Vagina (tissue), 2 donors: ENCODE measurements at regions not wholly inside any gene's neighbourhood (a gene's known extent, or its start where the extent isn't known, plus 50 kb on each side); places are given as distances from the start of the nearest gene placed in this dataset.

Source experiments
- DNase-seq, 2 donors: peaks; one replicate each; pipeline ENCODE4 v3.0.0-alpha.2; 2017; ENCODE audit errors: extremely low spot score in 2 of 2
- H3K27ac ChIP-seq: fragments of 200-600 bp; sonication (generic); one replicate; pipeline ENCODE4 v1.5.1; 2019
- H3K27me3 ChIP-seq: fragments of 200-600 bp; sonication (generic); one replicate; pipeline ENCODE4 v1.5.1; 2019
- H3K36me3 ChIP-seq, 2 donors: fragments of 200-600 bp; sonication (generic); one replicate each; pipeline ENCODE4 v1.5.1; 2017 to 2019
- H3K4me1 ChIP-seq: fragments of 200-600 bp; sonication (generic); one replicate; pipeline ENCODE4 v1.5.1; 2019
- H3K4me3 ChIP-seq, 2 donors: fragments of 200-600 bp; sonication (generic); 1 replicate in 1 of 2; 2 replicates in 1 of 2; pipeline ENCODE4 v1.5.1; 2016 to 2019
- H3K9me3 ChIP-seq: fragments of 200-600 bp; sonication (generic); one replicate; pipeline ENCODE4 v1.5.1; 2019
- CTCF ChIP-seq, 3 experiments: fragments of 450-650 bp in 2 of 3; fragments of 200-600 bp in 1 of 3; sonication (generic) in 1 of 3; IDR thresholded peaks; one replicate each; pipeline ENCODE4 v1.5.1; 2017 to 2019; ENCODE audit warnings: antibody characterized with exemption in 3 of 3, mild to moderate bottlenecking in 2 of 3, moderate library complexity in 2 of 3
- POLR2A ChIP-seq, 2 donors: fragments of 450-650 bp; IDR thresholded peaks; one replicate each; pipeline ENCODE4 v1.6.1; 2017; ENCODE audit warnings: antibody characterized with exemption in 2 of 2, mild to moderate bottlenecking in 2 of 2, moderate library complexity in 2 of 2
- POLR2AphosphoS5 ChIP-seq, 2 donors: sonication (generic); formaldehyde crosslinking; IDR thresholded peaks; one replicate each; pipeline ENCODE4 v1.9.0; 2017; ENCODE audit warnings: antibody characterized with exemption in 2 of 2, mild to moderate bottlenecking in 2 of 2, low read depth in 1 of 2; ENCODE audit not compliant: insufficient read depth in 1 of 2
- intact Hi-C: fragments of 100-400 bp; cut with DNase I; formaldehyde crosslinking; loops from one replicate; pipeline ENCODE4 v1.15.1; 2023

- no peak for DNase-seq
- no peaks in the 10 kb centered on the region for H3K36me3 ChIP-seq
- no peak for TF ChIP-seq POLR2A (IDR thresholded peaks at IDR 0.05)
- no peaks in the 10 kb centered on the region for H3K4me1 ChIP-seq
- no peaks in the 10 kb centered on the region for H3K9me3 ChIP-seq
- H3K27me3 ChIP-seq = no peaks in the 10 kb centered on the region
- H3K4me3 ChIP-seq = no peak overlapping the region
- H3K27ac ChIP-seq = no peak overlapping the region
- intact Hi-C loops = no loop called here
Measured at GRCh38 chr14:56463271-56463890, 116.2 kb upstream of the TMEM260 start.

- Histone ChIP-seq H3K36me3 (no peaks in the 10 kb centered on the region), H3K27ac (no peak overlapping the region), H3K9me3 (no peaks in the 10 kb centered on the region), H3K4me3 (no peak overlapping the region), H3K27me3 (no peaks in the 10 kb centered on the region), H3K4me1 (no peaks in the 10 kb centered on the region)
- TF ChIP-seq CTCF (IDR thresholded peaks at IDR 0.05) (no peak), POLR2AphosphoS5 (IDR thresholded peaks at IDR 0.05; ENCODE audit: insufficient read depth in 1 of 2, low read depth in 1 of 2) (no peak), POLR2A (IDR thresholded peaks at IDR 0.05) (no peak)
- no peak for DNase-seq
- intact Hi-C loops = loop anchor here (10.0 kb wide), 1 partner anchor 766 kb away; no protein-coding TSS in a partner anchor
Measured at GRCh38 chr14:56471056-56471455, 108.5 kb upstream of the TMEM260 start.

GRCh38 chr14:56474419-56475022, 105.1 kb upstream of the TMEM260 start:
- Histone ChIP-seq H3K9me3 (no peaks in the 10 kb centered on the region), H3K4me3 (no peak overlapping the region), H3K27me3 (no peaks in the 10 kb centered on the region), H3K27ac (no peak overlapping the region), H3K4me1 (no peaks in the 10 kb centered on the region), H3K36me3 (no peaks in the 10 kb centered on the region)
- intact Hi-C loops = loop anchor here (10.0 kb wide), 1 partner anchor 770 kb away; no protein-coding TSS in a partner anchor
- TF ChIP-seq CTCF (IDR thresholded peaks at IDR 0.05) (peak; percentile 40 to 74 (median 60)), POLR2AphosphoS5 (IDR thresholded peaks at IDR 0.05; ENCODE audit: insufficient read depth in 1 of 2, low read depth in 1 of 2) (no peak)
- DNase-seq = no peak

GRCh38 chr14:56482310-56482911, 97.2 kb upstream of the TMEM260 start:
- no peaks in the 10 kb centered on the region for H3K4me1 ChIP-seq
- no peaks in the 10 kb centered on the region for H3K27me3 ChIP-seq
- DNase-seq = no peak
- no peak for TF ChIP-seq CTCF (IDR thresholded peaks at IDR 0.05)
- no peak for TF ChIP-seq POLR2AphosphoS5 (IDR thresholded peaks at IDR 0.05; ENCODE audit: insufficient read depth in 1 of 2, low read depth in 1 of 2)
- TF ChIP-seq POLR2A (IDR thresholded peaks at IDR 0.05) = no peak
- no peaks in the 10 kb centered on the region for H3K9me3 ChIP-seq
- no peaks in the 10 kb centered on the region for H3K36me3 ChIP-seq
- no peak overlapping the region for H3K27ac ChIP-seq
- intact Hi-C loops = loop anchor here (5.0 kb wide), 1 partner anchor 1040 kb away; the partner anchor contains the start of gene TBPL2
- no peak overlapping the region for H3K4me3 ChIP-seq

- H3K27me3 ChIP-seq = no peaks in the 10 kb centered on the region
- H3K4me3 ChIP-seq = no peak overlapping the region
- intact Hi-C loops = no loop called here
Measured at GRCh38 chr14:56487090-56487667, 92.4 kb upstream of the TMEM260 start.

More at GRCh38 chr14:56487090-56487667, 92.4 kb upstream of the TMEM260 start:
- H3K4me1 ChIP-seq = peaks cover 6% of the 10 kb centered on the region
- no peaks in the 10 kb centered on the region for H3K9me3 ChIP-seq
- H3K36me3 ChIP-seq = no peaks in the 10 kb centered on the region
- DNase-seq = no peak
- TF ChIP-seq POLR2AphosphoS5 (IDR thresholded peaks at IDR 0.05; ENCODE audit: insufficient read depth in 1 of 2, low read depth in 1 of 2) (no peak), CTCF (IDR thresholded peaks at IDR 0.05) (no peak), POLR2A (IDR thresholded peaks at IDR 0.05) (no peak)
- H3K27ac ChIP-seq = no peak overlapping the region
